Subcutaneous abdominal adipose tissue (tissue), 5 donors: ENCODE measurements at regions not wholly inside any gene's neighbourhood (a gene's known extent, or its start where the extent isn't known, plus 50 kb on each side); places are given as distances from the start of the nearest gene placed in this dataset.

ENCODE experiments used
- H3K27ac ChIP-seq: one replicate; pipeline ENCODE4 v1.7.0; 2013; ENCODE audit warnings: low read depth, mild to moderate bottlenecking, inconsistent platforms, low read length, moderate library complexity
- H3K27me3 ChIP-seq, 5 donors: one replicate each; pipeline ENCODE4 v1.7.0; 2013; ENCODE audit warnings: low read length in 5 of 5, inconsistent platforms in 1 of 5; ENCODE audit not compliant: control insufficient read depth in 5 of 5, insufficient read depth in 4 of 5
- H3K36me3 ChIP-seq, 5 donors: one replicate each; pipeline ENCODE4 v1.7.0; 2013; ENCODE audit warnings: low read length in 5 of 5; ENCODE audit not compliant: control insufficient read depth in 5 of 5, insufficient read depth in 5 of 5
- H3K4me1 ChIP-seq, 5 donors: one replicate each; pipeline ENCODE4 v1.7.0; 2013; ENCODE audit warnings: low read length in 5 of 5, mild to moderate bottlenecking in 3 of 5, moderate library complexity in 1 of 5; ENCODE audit not compliant: control insufficient read depth in 5 of 5, insufficient read depth in 5 of 5
- H3K4me3 ChIP-seq, 5 donors: one replicate each; pipeline ENCODE4 v1.7.0; 2013; ENCODE audit warnings: low read length in 5 of 5, low read depth in 1 of 5
- H3K9ac ChIP-seq, 5 donors: one replicate each; pipeline ENCODE4 v1.7.0; 2013; ENCODE audit warnings: low read length in 5 of 5, mild to moderate bottlenecking in 4 of 5, moderate library complexity in 3 of 5
- H3K9me3 ChIP-seq, 5 donors: one replicate each; pipeline ENCODE4 v1.7.0; 2013; ENCODE audit warnings: low read length in 5 of 5; ENCODE audit not compliant: control insufficient read depth in 5 of 5
- donor health status: healthy.
- donor health status: healthy.
- donor health status: healthy.
- donor health status: healthy.
- donor health status: healthy.

GRCh38 chr14:27056586-27056985 lies 458.8 kb upstream of the NOVA1 start:
- Histone ChIP-seq H3K4me3 (no peak overlapping the region), H3K9me3 (no peaks in the 10 kb centered on the region), H3K27me3 (no peaks in the 10 kb centered on the region), H3K9ac (no peak overlapping the region), H3K4me1 (peaks cover 0 to 10% (median 0%) of the 10 kb centered on the region in 5 donors), H3K36me3 (no peaks in the 10 kb centered on the region), H3K27ac (no peak overlapping the region)

- H3K4me1 ChIP-seq: peaks cover 0 to 9% (median 0%) of the 10 kb centered on the region in 5 donors
- no peak overlapping the region for H3K27ac ChIP-seq
- H3K9ac ChIP-seq: no peak overlapping the region
- H3K4me3 ChIP-seq: no peak overlapping the region
- no peaks in the 10 kb centered on the region for H3K27me3 ChIP-seq
- no peaks in the 10 kb centered on the region for H3K36me3 ChIP-seq
- no peaks in the 10 kb centered on the region for H3K9me3 ChIP-seq
Observed at GRCh38 chr14:27061299-27061698, 463.5 kb upstream of the NOVA1 start.

GRCh38 chr14:27063959-27064358 lies 466.1 kb upstream of the NOVA1 start:
- Histone ChIP-seq H3K27ac (no peak overlapping the region), H3K4me3 (no peak overlapping the region), H3K9ac (no peak overlapping the region), H3K27me3 (no peaks in the 10 kb centered on the region), H3K36me3 (no peaks in the 10 kb centered on the region), H3K9me3 (no peaks in the 10 kb centered on the region), H3K4me1 (no peaks in the 10 kb centered on the region)

GRCh38 chr14:27065886-27066285 lies 468.1 kb upstream of the NOVA1 start:
- Histone ChIP-seq H3K36me3 (no peaks in the 10 kb centered on the region), H3K9ac (no peak overlapping the region), H3K4me1 (no peaks in the 10 kb centered on the region), H3K4me3 (no peak overlapping the region), H3K27me3 (no peaks in the 10 kb centered on the region), H3K27ac (no peak overlapping the region), H3K9me3 (no peaks in the 10 kb centered on the region)

GRCh38 chr14:27067961-27068360 lies 470.1 kb upstream of the NOVA1 start:
- Histone ChIP-seq H3K36me3 (no peaks in the 10 kb centered on the region), H3K9me3 (no peaks in the 10 kb centered on the region), H3K4me3 (no peak overlapping the region), H3K4me1 (no peaks in the 10 kb centered on the region), H3K27ac (no peak overlapping the region), H3K27me3 (no peaks in the 10 kb centered on the region), H3K9ac (no peak overlapping the region)

GRCh38 chr14:27072589-27072988 lies 474.8 kb upstream of the NOVA1 start:
- no peaks in the 10 kb centered on the region for H3K9me3 ChIP-seq
- H3K4me3 ChIP-seq: no peak overlapping the region

GRCh38 chr14:27075503-27075902 lies 477.7 kb upstream of the NOVA1 start:
- H3K4me1 ChIP-seq: no peaks in the 10 kb centered on the region
- no peak overlapping the region for H3K9ac ChIP-seq
- H3K27me3 ChIP-seq: no peaks in the 10 kb centered on the region
- no peaks in the 10 kb centered on the region for H3K9me3 ChIP-seq
- no peak overlapping the region for H3K4me3 ChIP-seq
- H3K27ac ChIP-seq: no peak overlapping the region
- no peaks in the 10 kb centered on the region for H3K36me3 ChIP-seq

More at GRCh38 chr14:27072589-27072988, 474.8 kb upstream of the NOVA1 start:
- H3K9ac ChIP-seq: no peak overlapping the region
- no peaks in the 10 kb centered on the region for H3K4me1 ChIP-seq
- H3K27me3 ChIP-seq: no peaks in the 10 kb centered on the region
- no peak overlapping the region for H3K27ac ChIP-seq
- no peaks in the 10 kb centered on the region for H3K36me3 ChIP-seq

GRCh38 chr14:27077214-27077613 lies 479.4 kb upstream of the NOVA1 start:
- Histone ChIP-seq H3K36me3 (no peaks in the 10 kb centered on the region), H3K27ac (no peak overlapping the region)

GRCh38 chr14:27077710-27078109 lies 479.9 kb upstream of the NOVA1 start:
- Histone ChIP-seq H3K27ac (no peak overlapping the region), H3K4me3 (no peak overlapping the region), H3K36me3 (no peaks in the 10 kb centered on the region), H3K9me3 (peaks cover 0 to 3% (median 0%) of the 10 kb centered on the region in 5 donors), H3K9ac (no peak overlapping the region), H3K4me1 (no peaks in the 10 kb centered on the region), H3K27me3 (no peaks in the 10 kb centered on the region)

More at GRCh38 chr14:27077214-27077613, 479.4 kb upstream of the NOVA1 start:
- no peaks in the 10 kb centered on the region for H3K27me3 ChIP-seq
- H3K4me3 ChIP-seq: no peak overlapping the region
- no peaks in the 10 kb centered on the region for H3K4me1 ChIP-seq
- H3K9ac ChIP-seq: no peak overlapping the region
- no peaks in the 10 kb centered on the region for H3K9me3 ChIP-seq

GRCh38 chr14:27078191-27078590 lies 480.4 kb upstream of the NOVA1 start:
- Histone ChIP-seq H3K27me3 (no peaks in the 10 kb centered on the region), H3K9ac (no peak overlapping the region), H3K9me3 (peaks cover 0 to 3% (median 0%) of the 10 kb centered on the region in 5 donors), H3K36me3 (no peaks in the 10 kb centered on the region), H3K4me1 (no peaks in the 10 kb centered on the region), H3K27ac (no peak overlapping the region), H3K4me3 (no peak overlapping the region)

GRCh38 chr14:27079716-27080115 lies 481.9 kb upstream of the NOVA1 start:
- Histone ChIP-seq H3K36me3 (no peaks in the 10 kb centered on the region), H3K4me3 (no peak overlapping the region), H3K9ac (no peak overlapping the region), H3K27ac (no peak overlapping the region), H3K27me3 (no peaks in the 10 kb centered on the region), H3K9me3 (peaks cover 0 to 3% (median 0%) of the 10 kb centered on the region in 5 donors), H3K4me1 (no peaks in the 10 kb centered on the region)
